ENCODE measurements at regions not wholly inside any gene's neighbourhood (a gene's known extent, or its start where the extent isn't known, plus 50 kb on each side); places are given as distances from the start of the nearest gene placed in this dataset.

- H3K36me3 ChIP-seq, result no peaks in the 10 kb centered on the region
- H3K9me3 ChIP-seq, result no peaks in the 10 kb centered on the region
- ATAC-seq (no peak), DNase-seq (no peak)
- H3K27ac ChIP-seq, result no peak overlapping the region
- intact Hi-C loops (cut with DNase I), result no loop called here
- H3K4me1 ChIP-seq, result no peaks in the 10 kb centered on the region
- no peak for TF ChIP-seq CTCF (IDR thresholded peaks at IDR 0.05)
- H3K27me3 ChIP-seq, result no peaks in the 10 kb centered on the region
- H3K4me3 ChIP-seq, result no peak overlapping the region
Measured at GRCh38 chrY:20686674-20687073, 69.2 kb upstream of the RPS4Y2 start.
